GM12878 (cell line): ENCODE measurements at regions not wholly inside any gene's neighbourhood (a gene's known extent, or its start where the extent isn't known, plus 50 kb on each side); places are given as distances from the start of the nearest gene placed in this dataset.

Source experiments
- ATAC-seq: fragments of 200-7000 bp; cut with Tn5 transposase; 3 replicates; pipeline ENCODE4 v1.9.1; 2020; ENCODE audit warnings: mild to moderate bottlenecking, moderate library complexity
- BruUV-seq: library from RNA; stranded (reverse); fragments of 400-500 nt; replicated peaks from 2 replicates; lab custom pipeline; 2021; lab: Mats Ljungman, UMichigan
- CTCF ChIA-PET: fragments of 300-600 bp; sonication (Branson Sonifier 250); formaldehyde crosslinking; extraction: SDS; loops from one replicate; lab custom pipeline; 2021; ENCODE audit warnings: inconsistent platforms; lab: Yijun Ruan, JAX
- POLR2A ChIA-PET: fragments of 350-600 bp; formaldehyde crosslinking; extraction: SDS; loops from one replicate; lab custom pipeline; 2021; ENCODE audit warnings: inconsistent platforms; lab: Charles Lee
- RAD21 ChIA-PET: fragments of 300-600 bp; sonication (Branson Sonifier 250); formaldehyde crosslinking; loops from one replicate; lab custom pipeline; 2023; ENCODE audit warnings: antibody characterized with exemption; ENCODE audit not compliant: unreplicated experiment; lab: Charles Lee
- SMC1A ChIA-PET: fragments of 300-600 bp; sonication (Branson Sonifier 250); formaldehyde crosslinking; loops from one replicate; lab custom pipeline; 2023; ENCODE audit not compliant: unreplicated experiment, uncharacterized antibody; lab: Charles Lee
- DNase-seq: peaks from one replicate; pipeline ENCODE4 v3.0.0-alpha.2; 2011; ENCODE audit warnings: low read depth, low spot score
- FAIRE-seq: peaks from 3 replicates; lab custom pipeline; 2011; peaks lifted over from hg19 to GRCh38; lab: Jason Lieb, UNC
- H2AFZ ChIP-seq: 2 replicates; pipeline ENCODE4 v1.6.0; 2011; ENCODE audit warnings: low read depth, low read length, control low read depth; ENCODE audit not compliant: control insufficient read depth
- H3K27ac ChIP-seq: 2 replicates; pipeline ENCODE4 v1.5.1; 2011; ENCODE audit warnings: control low read depth; ENCODE audit not compliant: control insufficient read depth, insufficient read depth
- H3K27me3 ChIP-seq, 2 experiments: replicated peaks in 1 of 2; 2 replicates each; pipeline versions ENCODE4 v1.6.0 to v1.6.1; 2011; ENCODE audit warnings: low read length in 1 of 2; ENCODE audit not compliant: control insufficient read depth in 2 of 2, insufficient read depth in 2 of 2
- H3K36me3 ChIP-seq, 2 experiments: 2 replicates each; pipeline ENCODE4 v1.5.1; 2011; ENCODE audit warnings: low read length in 1 of 2; ENCODE audit not compliant: control insufficient read depth in 2 of 2, insufficient read depth in 2 of 2
- H3K4me1 ChIP-seq: 2 replicates; pipeline ENCODE4 v1.6.1; 2011; ENCODE audit warnings: mild to moderate bottlenecking, low read length, moderate library complexity, mixed read lengths; ENCODE audit not compliant: control insufficient read depth, insufficient read depth
- H3K4me2 ChIP-seq: 2 replicates; pipeline ENCODE4 v1.6.0; 2011; ENCODE audit warnings: control low read depth; ENCODE audit not compliant: control insufficient read depth, insufficient read depth
- H3K4me3 ChIP-seq: fragments of 200-600 bp; sonication (generic); 2 replicates; pipeline ENCODE4 v1.5.1; 2016
- H3K79me2 ChIP-seq: 2 replicates; pipeline ENCODE4 v1.6.0; 2011; ENCODE audit warnings: low read length; ENCODE audit not compliant: control insufficient read depth, insufficient read depth
- H3K9ac ChIP-seq: 2 replicates; pipeline ENCODE4 v1.8.0; 2011; ENCODE audit warnings: low read length, control low read depth, mixed read lengths; ENCODE audit not compliant: control insufficient read depth, insufficient read depth
- H3K9me3 ChIP-seq: replicated peaks from 3 replicates; pipeline ENCODE4 v1.5.1; 2011; ENCODE audit warnings: mild to moderate bottlenecking, low read length; ENCODE audit not compliant: control insufficient read depth, insufficient read depth
- H4K20me1 ChIP-seq: 2 replicates; pipeline ENCODE4 v1.6.0; 2011; ENCODE audit not compliant: control insufficient read depth, insufficient read depth
- MXI1 ChIP-seq: fragments of 150-350 bp; IDR thresholded peaks from 2 replicates; pipeline ENCODE4 v1.6.1; 2011; ENCODE audit warnings: low read depth, mild to moderate bottlenecking, inconsistent platforms, low read length, improper control_type of control experiment
- PML ChIP-seq: IDR thresholded peaks from 2 replicates; pipeline ENCODE4 v1.6.1; 2012; ENCODE audit warnings: low read length, inconsistent platforms
- SRF ChIP-seq, 2 experiments: IDR thresholded peaks; 2 replicates each; pipeline ENCODE4 v1.6.1; 2011; ENCODE audit warnings: low read depth in 2 of 2, low read length in 2 of 2, mild to moderate bottlenecking in 1 of 2, moderate library complexity in 1 of 2
- WGBS: methylation state at CpG from one replicate; pipeline ENCODE4 v1.1.6; 2016; ENCODE audit warnings: low lambda C conversion rate; ENCODE audit not compliant: insufficient replicate concordance, insufficient coverage; ENCODE audit errors: missing lambda C conversion rate; 5-methylcytosine and 5-hydroxymethylcytosine counted together
- in situ Hi-C: fragments of 300-500 bp; cut with MboI; formaldehyde crosslinking; loops from 9 replicates; pipeline ENCODE4 v1.14.3; 2018; ENCODE audit warnings: mixed read lengths
- intact Hi-C: fragments of 100-400 bp; cut with micrococcal nuclease; formaldehyde crosslinking; loops from one replicate; pipeline ENCODE4 v1.14.2; 2022; ENCODE audit not compliant: unreplicated experiment
- TF ChIP-seq, protein P1 (sequence below): fragments of 450-650 bp; formaldehyde crosslinking; IDR thresholded peaks from 2 replicates; pipeline ENCODE4 v1.4.0; 2020; ENCODE audit warnings: mild to moderate bottlenecking, moderate library complexity
- TF ChIP-seq, protein P2 (sequence below): fragments of 450-650 bp; IDR thresholded peaks from 2 replicates; pipeline ENCODE4 v1.6.1; 2017; ENCODE audit warnings: mild to moderate bottlenecking, moderate library complexity

DNA sequence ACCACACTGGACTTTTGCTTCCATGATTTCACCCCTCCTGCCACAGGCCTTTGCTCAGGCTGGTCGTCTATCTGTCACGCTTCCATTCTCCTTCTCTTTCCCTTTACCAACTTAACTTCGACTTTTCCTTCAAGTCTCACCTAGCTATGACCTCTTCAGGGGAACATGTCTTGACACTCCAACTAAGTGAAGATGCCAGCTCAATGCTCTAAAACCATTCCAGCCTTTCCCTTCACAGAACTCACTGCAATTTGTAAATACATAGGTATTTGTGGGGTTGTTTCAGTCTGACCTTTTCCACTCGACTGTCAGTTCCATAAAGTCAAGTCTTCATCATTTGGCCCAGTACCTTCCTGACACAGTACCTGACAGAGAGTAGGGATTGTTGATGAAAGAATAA lies 358.6 kb upstream of the CAMK1G start:
- Histone ChIP-seq H3K36me3 (no peaks in the 10 kb centered on the region), H3K27me3 (no peaks in the 10 kb centered on the region), H3K27ac (no peak overlapping the region), H2AFZ (no peak overlapping the region), H4K20me1 (no peaks in the 10 kb centered on the region), H3K79me2 (no peaks in the 10 kb centered on the region), H3K9ac (no peak overlapping the region), H3K9me3 (no peaks in the 10 kb centered on the region), H3K4me3 (no peak overlapping the region), H3K4me1 (no peaks in the 10 kb centered on the region), H3K4me2 (no peak overlapping the region)
- ATAC-seq (no peak), DNase-seq (no peak), FAIRE-seq (no peak)
- ChIA-PET SMC1A (no interaction called here), CTCF (no interaction called here), POLR2A (no interaction called here), RAD21 (no interaction called here)
- TF ChIP-seq SRF (IDR thresholded peaks at IDR 0.05; ENCODE audit: low read depth in 2 of 2, low read length in 2 of 2): no peak
- intact Hi-C loops: no loop called here
- BruUV-seq: no TSS peak
- 33% methylated on average over 4 of the region's 4 CpGs for WGBS
- in situ Hi-C loops: no loop called here

DNA sequence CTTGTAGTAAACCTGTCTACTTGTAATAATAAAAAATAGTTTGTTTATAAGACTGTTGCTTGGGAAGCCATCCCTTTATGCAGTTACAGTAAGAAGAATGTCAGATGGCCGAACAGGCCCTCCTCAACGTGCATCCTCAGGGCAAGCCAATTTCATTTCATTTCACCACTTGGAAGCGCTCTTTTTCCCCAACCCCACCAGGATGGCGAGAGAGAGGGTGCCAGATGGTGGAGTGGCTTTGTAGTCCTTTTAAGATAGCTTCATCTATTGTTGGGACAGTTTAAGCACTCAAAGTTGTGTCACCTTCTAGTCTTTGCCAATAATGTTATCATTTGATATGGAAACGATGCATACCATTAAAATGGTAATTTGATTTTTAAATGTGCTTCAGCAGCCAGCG lies 356.3 kb upstream of the CAMK1G start:
- no peak overlapping the region for H2AFZ ChIP-seq
- H3K27ac ChIP-seq: no peak overlapping the region
- H3K36me3 ChIP-seq: no peaks in the 10 kb centered on the region
- no peaks in the 10 kb centered on the region for H3K27me3 ChIP-seq
- DNase-seq (no peak), FAIRE-seq (no peak), ATAC-seq (no peak)
- BruUV-seq: no TSS peak
- no peaks in the 10 kb centered on the region for H3K4me1 ChIP-seq
- H4K20me1 ChIP-seq: no peaks in the 10 kb centered on the region
- H3K9me3 ChIP-seq: no peaks in the 10 kb centered on the region; the same call in 2 of the 3 replicates
- intact Hi-C loops (no loop called here), in situ Hi-C loops (no loop called here)
- no peak overlapping the region for H3K4me2 ChIP-seq
- POLR2A ChIA-PET: no interaction called here
- RAD21 ChIA-PET: no interaction called here
- no peak overlapping the region for H3K9ac ChIP-seq
- TF ChIP-seq SRF (IDR thresholded peaks at IDR 0.05; ENCODE audit: low read depth in 2 of 2, low read length in 2 of 2): no peak
- no peak for TF ChIP-seq PML
- TF ChIP-seq, protein P1, sequence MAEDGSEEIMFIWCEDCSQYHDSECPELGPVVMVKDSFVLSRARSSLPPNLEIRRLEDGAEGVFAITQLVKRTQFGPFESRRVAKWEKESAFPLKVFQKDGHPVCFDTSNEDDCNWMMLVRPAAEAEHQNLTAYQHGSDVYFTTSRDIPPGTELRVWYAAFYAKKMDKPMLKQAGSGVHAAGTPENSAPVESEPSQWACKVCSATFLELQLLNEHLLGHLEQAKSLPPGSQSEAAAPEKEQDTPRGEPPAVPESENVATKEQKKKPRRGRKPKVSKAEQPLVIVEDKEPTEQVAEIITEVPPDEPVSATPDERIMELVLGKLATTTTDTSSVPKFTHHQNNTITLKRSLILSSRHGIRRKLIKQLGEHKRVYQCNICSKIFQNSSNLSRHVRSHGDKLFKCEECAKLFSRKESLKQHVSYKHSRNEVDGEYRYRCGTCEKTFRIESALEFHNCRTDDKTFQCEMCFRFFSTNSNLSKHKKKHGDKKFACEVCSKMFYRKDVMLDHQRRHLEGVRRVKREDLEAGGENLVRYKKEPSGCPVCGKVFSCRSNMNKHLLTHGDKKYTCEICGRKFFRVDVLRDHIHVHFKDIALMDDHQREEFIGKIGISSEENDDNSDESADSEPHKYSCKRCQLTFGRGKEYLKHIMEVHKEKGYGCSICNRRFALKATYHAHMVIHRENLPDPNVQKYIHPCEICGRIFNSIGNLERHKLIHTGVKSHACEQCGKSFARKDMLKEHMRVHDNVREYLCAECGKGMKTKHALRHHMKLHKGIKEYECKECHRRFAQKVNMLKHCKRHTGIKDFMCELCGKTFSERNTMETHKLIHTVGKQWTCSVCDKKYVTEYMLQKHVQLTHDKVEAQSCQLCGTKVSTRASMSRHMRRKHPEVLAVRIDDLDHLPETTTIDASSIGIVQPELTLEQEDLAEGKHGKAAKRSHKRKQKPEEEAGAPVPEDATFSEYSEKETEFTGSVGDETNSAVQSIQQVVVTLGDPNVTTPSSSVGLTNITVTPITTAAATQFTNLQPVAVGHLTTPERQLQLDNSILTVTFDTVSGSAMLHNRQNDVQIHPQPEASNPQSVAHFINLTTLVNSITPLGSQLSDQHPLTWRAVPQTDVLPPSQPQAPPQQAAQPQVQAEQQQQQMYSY (CRISPR knock-in tag): no peak
- no peak for TF ChIP-seq MXI1
- TF ChIP-seq, protein P2, sequence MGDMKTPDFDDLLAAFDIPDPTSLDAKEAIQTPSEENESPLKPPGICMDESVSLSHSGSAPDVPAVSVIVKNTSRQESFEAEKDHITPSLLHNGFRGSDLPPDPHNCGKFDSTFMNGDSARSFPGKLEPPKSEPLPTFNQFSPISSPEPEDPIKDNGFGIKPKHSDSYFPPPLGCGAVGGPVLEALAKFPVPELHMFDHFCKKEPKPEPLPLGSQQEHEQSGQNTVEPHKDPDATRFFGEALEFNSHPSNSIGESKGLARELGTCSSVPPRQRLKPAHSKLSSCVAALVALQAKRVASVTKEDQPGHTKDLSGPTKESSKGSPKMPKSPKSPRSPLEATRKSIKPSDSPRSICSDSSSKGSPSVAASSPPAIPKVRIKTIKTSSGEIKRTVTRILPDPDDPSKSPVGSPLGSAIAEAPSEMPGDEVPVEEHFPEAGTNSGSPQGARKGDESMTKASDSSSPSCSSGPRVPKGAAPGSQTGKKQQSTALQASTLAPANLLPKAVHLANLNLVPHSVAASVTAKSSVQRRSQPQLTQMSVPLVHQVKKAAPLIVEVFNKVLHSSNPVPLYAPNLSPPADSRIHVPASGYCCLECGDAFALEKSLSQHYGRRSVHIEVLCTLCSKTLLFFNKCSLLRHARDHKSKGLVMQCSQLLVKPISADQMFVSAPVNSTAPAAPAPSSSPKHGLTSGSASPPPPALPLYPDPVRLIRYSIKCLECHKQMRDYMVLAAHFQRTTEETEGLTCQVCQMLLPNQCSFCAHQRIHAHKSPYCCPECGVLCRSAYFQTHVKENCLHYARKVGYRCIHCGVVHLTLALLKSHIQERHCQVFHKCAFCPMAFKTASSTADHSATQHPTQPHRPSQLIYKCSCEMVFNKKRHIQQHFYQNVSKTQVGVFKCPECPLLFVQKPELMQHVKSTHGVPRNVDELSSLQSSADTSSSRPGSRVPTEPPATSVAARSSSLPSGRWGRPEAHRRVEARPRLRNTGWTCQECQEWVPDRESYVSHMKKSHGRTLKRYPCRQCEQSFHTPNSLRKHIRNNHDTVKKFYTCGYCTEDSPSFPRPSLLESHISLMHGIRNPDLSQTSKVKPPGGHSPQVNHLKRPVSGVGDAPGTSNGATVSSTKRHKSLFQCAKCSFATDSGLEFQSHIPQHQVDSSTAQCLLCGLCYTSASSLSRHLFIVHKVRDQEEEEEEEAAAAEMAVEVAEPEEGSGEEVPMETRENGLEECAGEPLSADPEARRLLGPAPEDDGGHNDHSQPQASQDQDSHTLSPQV: no peak
- no peak overlapping the region for H3K4me3 ChIP-seq
- CTCF ChIA-PET: no interaction called here
- 28% methylated on average over 6 of the region's 6 CpGs for WGBS
- SMC1A ChIA-PET: no interaction called here
- no peaks in the 10 kb centered on the region for H3K79me2 ChIP-seq
